ENCODE measurements at regions not wholly inside any gene's neighbourhood (a gene's known extent, or its start where the extent isn't known, plus 50 kb on each side); places are given as distances from the start of the nearest gene placed in this dataset.

DNA sequence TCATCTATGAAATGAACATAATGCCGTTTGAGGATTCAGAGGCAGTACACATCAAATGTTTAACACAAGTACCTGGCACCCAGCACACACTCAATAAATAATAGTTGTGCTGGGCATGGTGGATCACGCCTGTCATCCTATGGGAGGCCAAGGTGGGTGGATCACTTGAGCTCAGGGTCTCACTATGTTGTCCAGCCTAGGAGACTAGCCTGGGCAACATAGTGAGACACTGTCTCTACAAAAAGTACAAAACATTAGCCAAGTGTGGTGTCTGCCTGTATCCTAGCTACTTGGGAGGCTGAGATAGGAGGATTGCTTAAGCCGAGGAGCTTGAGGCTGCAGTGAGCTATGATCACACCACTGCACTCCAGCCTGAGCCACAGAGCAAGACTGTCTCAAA, 98.1 kb upstream of the SALL4 start:
- Histone ChIP-seq H3K14ac (ENCODE audit: low read length) (no peak overlapping the region), H2AK5ac (ENCODE audit: low read length) (no peak overlapping the region), H3K23ac (ENCODE audit: low read length) (no peak overlapping the region), H4K12ac (ENCODE audit: low read depth, low read length) (no peak overlapping the region), H2BK120ac (ENCODE audit: insufficient read depth, low read length, poor library complexity) (no peak overlapping the region), H4K91ac (ENCODE audit: low read depth, low read length) (no peak overlapping the region), H4K8ac (ENCODE audit: low read depth, low read length) (no peak overlapping the region), H3K27me3 (ENCODE audit: insufficient read depth, low read length) (no peaks in the 10 kb centered on the region), H3K79me1 (ENCODE audit: low read length) (no peaks in the 10 kb centered on the region), H3K9ac (ENCODE audit: low read length) (no peak overlapping the region), H3K27ac (ENCODE audit: low read depth, low read length) (no peak overlapping the region), H2AFZ (ENCODE audit: insufficient read depth, low read length, poor library complexity) (no peak overlapping the region), H3K18ac (ENCODE audit: low read length) (no peak overlapping the region), H3K4me1 (ENCODE audit: control insufficient read depth in 1 of 2, insufficient read depth in 2 of 2, low read length in 2 of 2) (no peaks in the 10 kb centered on the region), H3K79me2 (ENCODE audit: control insufficient read depth, insufficient read depth, low read length, poor library complexity) (no peaks in the 10 kb centered on the region), H3K4ac (ENCODE audit: low read depth, low read length) (no peak overlapping the region), H3K4me2 (ENCODE audit: low read length) (no peak overlapping the region), H3K4me3 (ENCODE audit: low read depth, low read length) (no peak overlapping the region), H2BK12ac (ENCODE audit: low read length) (no peak overlapping the region), H3K36me3 (ENCODE audit: control insufficient read depth in 1 of 2, insufficient read depth in 2 of 2, low read length in 2 of 2) (no peaks in the 10 kb centered on the region), H3K9me3 (ENCODE audit: insufficient read depth, low read depth, low read length) (no peaks in the 10 kb centered on the region), H2BK5ac (ENCODE audit: low read depth, low read length, poor library complexity) (no peak overlapping the region)
- no CpG with 5 or more reads among the region's 3 CpGs for WGBS (ENCODE audit: extremely low coverage, insufficient coverage, insufficient read length)
- DNase-seq, result no peak

DNA sequence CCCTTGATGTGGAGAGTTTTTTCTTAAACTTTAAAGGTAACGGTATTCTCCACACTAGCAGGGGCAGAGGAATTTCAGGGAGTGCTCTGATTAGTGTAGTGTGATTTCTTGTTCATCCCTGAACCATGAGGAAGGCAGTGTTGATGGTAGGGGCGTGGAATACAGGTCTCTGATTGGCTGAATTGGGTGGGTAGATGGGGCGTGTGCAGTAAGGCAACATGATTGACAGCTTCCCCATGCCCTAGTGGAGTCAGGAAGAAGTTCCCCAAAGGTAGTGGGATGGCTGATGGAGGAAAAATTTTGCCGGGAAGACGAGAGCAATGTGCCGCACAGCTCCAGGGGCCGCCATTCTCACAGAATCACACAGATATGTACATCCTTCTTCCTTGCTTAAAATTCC, 97.4 kb upstream of the SALL4 start:
- Histone ChIP-seq H3K27me3 (ENCODE audit: insufficient read depth, low read length) (no peaks in the 10 kb centered on the region), H3K79me1 (ENCODE audit: low read length) (no peaks in the 10 kb centered on the region)
- no CpG with 5 or more reads among the region's 7 CpGs for WGBS (ENCODE audit: extremely low coverage, insufficient coverage, insufficient read length)

DNA sequence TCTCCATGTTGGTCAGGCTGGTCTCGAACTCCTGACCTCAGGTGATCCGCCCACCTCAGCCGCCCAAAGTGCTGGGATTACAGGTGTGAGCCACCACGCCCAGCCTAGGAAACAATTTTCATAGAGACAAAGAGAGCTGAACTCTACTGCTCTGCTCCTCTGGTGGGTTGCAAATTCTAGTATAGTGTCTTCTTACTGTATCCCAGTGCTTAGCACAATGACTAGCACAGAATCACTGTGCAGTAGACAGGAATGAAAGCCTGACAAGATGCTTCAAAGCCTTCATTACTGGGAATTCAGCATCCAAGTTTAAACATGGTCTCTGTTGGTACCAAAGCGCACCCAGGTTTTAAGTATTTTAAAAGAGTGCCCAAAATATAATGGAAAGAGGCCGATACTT, 96.5 kb upstream of the SALL4 start:
- no peak overlapping the region for H2BK12ac ChIP-seq (ENCODE audit: low read length)
- no peak overlapping the region for H2AFZ ChIP-seq (ENCODE audit: insufficient read depth, low read length, poor library complexity)
- DNase-seq, result no peak
- H3K4ac ChIP-seq (ENCODE audit: low read depth, low read length), result no peak overlapping the region
- H3K9ac ChIP-seq (ENCODE audit: low read length), result no peak overlapping the region
- H3K9me3 ChIP-seq (ENCODE audit: insufficient read depth, low read depth, low read length), result no peaks in the 10 kb centered on the region
- no peaks in the 10 kb centered on the region for H3K79me2 ChIP-seq (ENCODE audit: control insufficient read depth, insufficient read depth, low read length, poor library complexity)
- no peak overlapping the region for H3K4me2 ChIP-seq (ENCODE audit: low read length)
- H3K4me3 ChIP-seq (ENCODE audit: low read depth, low read length), result no peak overlapping the region
- H4K12ac ChIP-seq (ENCODE audit: low read depth, low read length), result no peak overlapping the region
- H4K91ac ChIP-seq (ENCODE audit: low read depth, low read length), result no peak overlapping the region
- no peak overlapping the region for H3K18ac ChIP-seq (ENCODE audit: low read length)
- no CpG with 5 or more reads among the region's 6 CpGs for WGBS (ENCODE audit: extremely low coverage, insufficient coverage, insufficient read length)
- H2BK5ac ChIP-seq (ENCODE audit: low read depth, low read length, poor library complexity), result no peak overlapping the region
- no peaks in the 10 kb centered on the region for H3K79me1 ChIP-seq (ENCODE audit: low read length)
- H2BK120ac ChIP-seq (ENCODE audit: insufficient read depth, low read length, poor library complexity), result no peak overlapping the region
- no peak overlapping the region for H3K23ac ChIP-seq (ENCODE audit: low read length)
- H3K14ac ChIP-seq (ENCODE audit: low read length), result no peak overlapping the region
- no peak overlapping the region for H2AK5ac ChIP-seq (ENCODE audit: low read length)
- no peaks in the 10 kb centered on the region for H3K36me3 ChIP-seq (ENCODE audit: control insufficient read depth in 1 of 2, insufficient read depth in 2 of 2, low read length in 2 of 2)
- no peak overlapping the region for H4K8ac ChIP-seq (ENCODE audit: low read depth, low read length)
- no peaks in the 10 kb centered on the region for H3K27me3 ChIP-seq (ENCODE audit: insufficient read depth, low read length)
- no peak overlapping the region for H3K27ac ChIP-seq (ENCODE audit: low read depth, low read length)
- no peaks in the 10 kb centered on the region for H3K4me1 ChIP-seq (ENCODE audit: control insufficient read depth in 1 of 2, insufficient read depth in 2 of 2, low read length in 2 of 2)

More for the DNA sequence above, 97.4 kb upstream of the SALL4 start:
- Histone ChIP-seq H3K4ac (ENCODE audit: low read depth, low read length) (no peak overlapping the region), H3K4me2 (ENCODE audit: low read length) (no peak overlapping the region), H3K4me3 (ENCODE audit: low read depth, low read length) (no peak overlapping the region), H3K79me2 (ENCODE audit: control insufficient read depth, insufficient read depth, low read length, poor library complexity) (no peaks in the 10 kb centered on the region), H3K9me3 (ENCODE audit: insufficient read depth, low read depth, low read length) (no peaks in the 10 kb centered on the region), H2BK5ac (ENCODE audit: low read depth, low read length, poor library complexity) (no peak overlapping the region), H2BK120ac (ENCODE audit: insufficient read depth, low read length, poor library complexity) (no peak overlapping the region), H3K4me1 (ENCODE audit: control insufficient read depth in 1 of 2, insufficient read depth in 2 of 2, low read length in 2 of 2) (no peaks in the 10 kb centered on the region), H4K8ac (ENCODE audit: low read depth, low read length) (no peak overlapping the region), H2AFZ (ENCODE audit: insufficient read depth, low read length, poor library complexity) (no peak overlapping the region), H2AK5ac (ENCODE audit: low read length) (no peak overlapping the region), H3K23ac (ENCODE audit: low read length) (no peak overlapping the region), H3K27ac (ENCODE audit: low read depth, low read length) (no peak overlapping the region), H2BK12ac (ENCODE audit: low read length) (no peak overlapping the region), H3K18ac (ENCODE audit: low read length) (no peak overlapping the region), H3K14ac (ENCODE audit: low read length) (no peak overlapping the region), H3K36me3 (ENCODE audit: control insufficient read depth in 1 of 2, insufficient read depth in 2 of 2, low read length in 2 of 2) (no peaks in the 10 kb centered on the region), H4K12ac (ENCODE audit: low read depth, low read length) (no peak overlapping the region), H3K9ac (ENCODE audit: low read length) (no peak overlapping the region), H4K91ac (ENCODE audit: low read depth, low read length) (no peak overlapping the region)
- no peak for DNase-seq

DNA sequence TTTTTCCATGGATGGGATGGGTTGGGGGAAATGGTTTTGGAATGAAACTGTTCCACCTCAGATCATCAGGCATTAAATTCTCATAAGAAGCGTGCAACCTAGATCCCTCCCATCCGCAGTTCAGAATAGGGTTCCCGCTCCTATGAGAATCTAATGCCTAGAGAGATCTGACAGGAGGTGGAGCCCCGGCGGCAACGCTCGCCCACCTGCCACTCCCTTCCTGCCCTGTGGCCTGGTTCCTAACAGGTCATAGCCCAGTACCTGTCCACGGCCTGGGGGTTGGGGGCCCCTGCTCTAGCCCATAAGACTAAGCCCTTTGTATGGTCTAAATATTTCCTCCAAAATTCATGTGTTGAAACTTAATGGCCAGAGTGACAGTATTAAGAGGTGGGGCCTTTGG, 92.3 kb upstream of the SALL4 start:
- no peak overlapping the region for H3K27ac ChIP-seq (ENCODE audit: low read depth, low read length)
- H2BK120ac ChIP-seq (ENCODE audit: insufficient read depth, low read length, poor library complexity), result no peak overlapping the region
- H3K79me1 ChIP-seq (ENCODE audit: low read length), result no peaks in the 10 kb centered on the region
- H2BK5ac ChIP-seq (ENCODE audit: low read depth, low read length, poor library complexity), result no peak overlapping the region
- no peaks in the 10 kb centered on the region for H3K9me3 ChIP-seq (ENCODE audit: insufficient read depth, low read depth, low read length)
- H3K27me3 ChIP-seq (ENCODE audit: insufficient read depth, low read length), result no peaks in the 10 kb centered on the region
- H3K79me2 ChIP-seq (ENCODE audit: control insufficient read depth, insufficient read depth, low read length, poor library complexity), result no peaks in the 10 kb centered on the region
- H3K9ac ChIP-seq (ENCODE audit: low read length), result no peak overlapping the region
- H4K91ac ChIP-seq (ENCODE audit: low read depth, low read length), result no peak overlapping the region
- no peak overlapping the region for H3K4me2 ChIP-seq (ENCODE audit: low read length)
- H2BK12ac ChIP-seq (ENCODE audit: low read length), result no peak overlapping the region
- no peak overlapping the region for H3K4ac ChIP-seq (ENCODE audit: low read depth, low read length)
- H3K23ac ChIP-seq (ENCODE audit: low read length), result no peak overlapping the region
- no peak overlapping the region for H4K8ac ChIP-seq (ENCODE audit: low read depth, low read length)
- H3K4me1 ChIP-seq (ENCODE audit: control insufficient read depth in 1 of 2, insufficient read depth in 2 of 2, low read length in 2 of 2), result no peaks in the 10 kb centered on the region
- WGBS (ENCODE audit: extremely low coverage, insufficient coverage, insufficient read length), result no CpG with 5 or more reads among the region's 8 CpGs
- no peak overlapping the region for H3K18ac ChIP-seq (ENCODE audit: low read length)
- H2AK5ac ChIP-seq (ENCODE audit: low read length), result no peak overlapping the region
- DNase-seq, result no peak
- H3K14ac ChIP-seq (ENCODE audit: low read length), result no peak overlapping the region
- no peak overlapping the region for H2AFZ ChIP-seq (ENCODE audit: insufficient read depth, low read length, poor library complexity)
- H4K12ac ChIP-seq (ENCODE audit: low read depth, low read length), result no peak overlapping the region
- no peaks in the 10 kb centered on the region for H3K36me3 ChIP-seq (ENCODE audit: control insufficient read depth in 1 of 2, insufficient read depth in 2 of 2, low read length in 2 of 2)
- H3K4me3 ChIP-seq (ENCODE audit: low read depth, low read length), result no peak overlapping the region

All from trophoblast cell (in vitro differentiated cells and primary cell).